ENCODE measurements at regions not wholly inside any gene's neighbourhood (a gene's known extent, or its start where the extent isn't known, plus 50 kb on each side); places are given as distances from the start of the nearest gene placed in this dataset.

DNA sequence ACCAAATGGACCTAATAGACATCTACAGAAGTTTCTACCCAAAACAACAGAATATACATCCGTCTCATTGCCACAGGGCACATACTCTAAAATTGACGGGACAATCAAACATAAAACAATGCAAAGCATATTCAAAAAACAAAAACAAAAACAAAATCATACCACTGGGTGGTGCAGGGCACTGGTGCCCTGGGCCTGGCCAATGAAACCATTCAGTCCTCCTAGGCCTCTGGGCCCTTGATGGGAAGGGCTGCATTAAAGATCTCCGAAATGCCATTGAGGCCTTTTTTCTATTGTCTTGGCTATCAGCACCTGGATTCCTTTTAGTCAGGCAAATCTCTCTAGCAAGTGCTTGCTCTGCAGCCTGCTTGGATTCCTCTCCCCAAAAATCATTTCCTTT is 213.9 kb upstream of the ZCCHC13 start:
- TF ChIP-seq CTCF (IDR thresholded peaks at IDR 0.05): no peak
- no peak for TF ChIP-seq POLR2A (IDR thresholded peaks at IDR 0.05)
- TF ChIP-seq POLR2AphosphoS5 (IDR thresholded peaks at IDR 0.05): no peak
- no peak for TF ChIP-seq EP300 (IDR thresholded peaks at IDR 0.05)
